Heart right ventricle (tissue), 16 donors: ENCODE measurements at regions not wholly inside any gene's neighbourhood (a gene's known extent, or its start where the extent isn't known, plus 50 kb on each side); places are given as distances from the start of the nearest gene placed in this dataset.

Experiments used
- ATAC-seq, 8 donors: fragments of 200-7000 bp; cut with Tn5 transposase; one replicate each; pipeline ENCODE4 v1.9.1; 2020; ENCODE audit warnings: mild to moderate bottlenecking in 8 of 8, moderate library complexity in 8 of 8, moderate number of reproducible peaks in 1 of 8
- DNase-seq, 2 donors: peaks; one replicate each; pipeline ENCODE4 v3.0.0-alpha.2; 2020
- H3K27ac ChIP-seq, 10 donors: fragments of 200-600 bp; sonication (generic) in 2 of 10; one replicate each; pipeline versions ENCODE4 v1.5.0 to v1.8.0; 2020 to 2022; ENCODE audit warnings: mild to moderate bottlenecking in 3 of 10
- H3K27me3 ChIP-seq, 7 donors: fragments of 200-600 bp; one replicate each; pipeline ENCODE4 v1.8.0; 2021 to 2022; ENCODE audit warnings: mild to moderate bottlenecking in 2 of 7
- H3K36me3 ChIP-seq, 9 donors: fragments of 200-600 bp; sonication (generic) in 1 of 9; one replicate each; pipeline versions ENCODE4 v1.5.0 to v1.8.0; 2020 to 2022; ENCODE audit warnings: mild to moderate bottlenecking in 2 of 9
- H3K4me1 ChIP-seq, 9 donors: fragments of 200-600 bp; sonication (generic) in 1 of 9; one replicate each; pipeline versions ENCODE4 v1.5.0 to v1.8.0; 2020 to 2022; ENCODE audit warnings: mild to moderate bottlenecking in 4 of 9
- H3K4me3 ChIP-seq, 10 donors: fragments of 200-600 bp; sonication (generic) in 2 of 10; one replicate each; pipeline versions ENCODE4 v1.5.0 to v1.8.0; 2020 to 2022; ENCODE audit warnings: mild to moderate bottlenecking in 7 of 10, moderate library complexity in 2 of 10
- H3K9me3 ChIP-seq, 11 donors: fragments of 200-600 bp in 10 of 11; sonication (generic) in 2 of 11; one replicate each; pipeline versions ENCODE4 v1.5.0 to v1.8.0; 2013 to 2022; ENCODE audit warnings: mild to moderate bottlenecking in 2 of 11, control low read depth in 1 of 11, moderate library complexity in 1 of 11
- CTCF ChIP-seq, 9 donors: fragments of 200-600 bp; sonication (generic) in 2 of 9; IDR thresholded peaks; one replicate each; pipeline versions ENCODE4 v1.5.0 to v1.8.0; 2021 to 2022; ENCODE audit warnings: antibody characterized with exemption in 9 of 9, mild to moderate bottlenecking in 5 of 9, moderate library complexity in 1 of 9
- WGBS, 2 donors: extraction: QIAGEN DNeasy Blood & Tissue Kit; methylation state at CpG; one replicate each; pipeline ENCODE4 v1.1.7; 2013; ENCODE audit warnings: inconsistent platforms in 1 of 2; 5-methylcytosine and 5-hydroxymethylcytosine counted together
- intact Hi-C, 10 donors: fragments of 100-400 bp; cut with DNase I; formaldehyde crosslinking; loops; one replicate each; pipeline versions ENCODE4 v1.11.1 to v1.14.2; 2022
- donor health status: Arrhythmogenic right ventricular cardiomyopathy.
- donor health status: ischemic (EF 13 %, LVEDD 7.1; RV severe dilation, severe dysfunction).
- donor health status: healthy with polysubstance abuse.
- donor health status: DM: no; HTN: yes; CAD: no.
- donor health status: DM: no; HTN: no; CAD: no.
- donor health status: ischemic (EF 25% LVEDD 6.9; RV normal size, moderate dysfunction).
- donor health status: ischemic (EF 25% LVEDD 5.7; RV mildly dilated, moderate dysfunction).
- donor health status: healthy.
- donor health status: DM: yes; HTN: yes; CAD: no.
- donor health status: Ischemic cardiomyopathy.
- donor health status: ischemic (EF 35%, LVEDD 5.7; RV mildly dilated, moderate dysfunction).
- donor health status: nonischemic (EF 11% LVEDD 7.7; RV severe dilation, severe dysfunction).
- donor health status: DM: yes; HTN: yes; CAD: no.
- donor health status: PGD.
- donor health status: ischemic (EF 29% LVEDD 5.4; RV normal size, mild dysfunction).
- donor health status: nonischemic (EF 23%, LVEDD 6.1; RV moderate dilation, normal function).

- Histone ChIP-seq H3K9me3 (no peaks in the 10 kb centered on the region), H3K36me3 (no peaks in the 10 kb centered on the region), H3K4me1 (no peaks in the 10 kb centered on the region), H3K4me3 (no peak overlapping the region), H3K27me3 (peaks cover 0 to 16% (median 0%) of the 10 kb centered on the region in 7 donors), H3K27ac (no peak overlapping the region)
- intact Hi-C loops: no loop called here
- DNase-seq (no peak), ATAC-seq (no peak)
- no peak for TF ChIP-seq CTCF (IDR thresholded peaks at IDR 0.05)
- 74 to 86% methylated on average over 2 of the region's 2 CpGs for WGBS, 2 donors
These were observed 819.8 kb downstream of the GATA3 start for GRCh38 chr10:8874268-8874667.

GRCh38 chr10:8874972-8875371 lies 820.5 kb downstream of the GATA3 start:
- Histone ChIP-seq H3K36me3 (no peaks in the 10 kb centered on the region), H3K27ac (no peak overlapping the region), H3K9me3 (no peaks in the 10 kb centered on the region), H3K4me3 (no peak overlapping the region), H3K4me1 (no peaks in the 10 kb centered on the region), H3K27me3 (peaks cover 0 to 16% (median 0%) of the 10 kb centered on the region in 7 donors)
- intact Hi-C loops: loop anchor here in 1 of 10 donors (5.0 kb wide), 1 partner anchor 333 kb away; no protein-coding TSS in a partner anchor
- DNase-seq (no peak), ATAC-seq (no peak)
- WGBS, 2 donors: 67 to 71% methylated on average over 3 of the region's 3 CpGs
- no peak for TF ChIP-seq CTCF (IDR thresholded peaks at IDR 0.05)

GRCh38 chr10:8876171-8876570 lies 821.7 kb downstream of the GATA3 start:
- TF ChIP-seq CTCF (IDR thresholded peaks at IDR 0.05): no peak
- Histone ChIP-seq H3K4me1 (no peaks in the 10 kb centered on the region), H3K4me3 (no peak overlapping the region), H3K27ac (no peak overlapping the region), H3K36me3 (no peaks in the 10 kb centered on the region), H3K9me3 (no peaks in the 10 kb centered on the region), H3K27me3 (peaks cover 0 to 16% (median 0%) of the 10 kb centered on the region in 7 donors)
- intact Hi-C loops: loop anchor here in 1 of 10 donors (5.0 kb wide), 1 partner anchor 334 kb away; no protein-coding TSS in a partner anchor
- DNase-seq (no peak), ATAC-seq (no peak)
- 67 to 70% methylated on average over 1 of the region's 1 CpG for WGBS, 2 donors

- Histone ChIP-seq H3K4me1 (no peaks in the 10 kb centered on the region), H3K36me3 (no peaks in the 10 kb centered on the region), H3K4me3 (no peak overlapping the region), H3K9me3 (peaks cover 0 to 6% (median 0%) of the 10 kb centered on the region in 11 donors), H3K27me3 (no peaks in the 10 kb centered on the region), H3K27ac (no peak overlapping the region)
- ATAC-seq (no peak), DNase-seq (no peak)
- TF ChIP-seq CTCF (IDR thresholded peaks at IDR 0.05): no peak
- intact Hi-C loops: no loop called here
- WGBS, 2 donors: 57 to 89% methylated on average over 2 of the region's 2 CpGs
These were observed 835.0 kb downstream of the GATA3 start for GRCh38 chr10:8889538-8889937.
